ENCODE measurements at regions not wholly inside any gene's neighbourhood (a gene's known extent, or its start where the extent isn't known, plus 50 kb on each side); places are given as distances from the start of the nearest gene placed in this dataset.

DNA sequence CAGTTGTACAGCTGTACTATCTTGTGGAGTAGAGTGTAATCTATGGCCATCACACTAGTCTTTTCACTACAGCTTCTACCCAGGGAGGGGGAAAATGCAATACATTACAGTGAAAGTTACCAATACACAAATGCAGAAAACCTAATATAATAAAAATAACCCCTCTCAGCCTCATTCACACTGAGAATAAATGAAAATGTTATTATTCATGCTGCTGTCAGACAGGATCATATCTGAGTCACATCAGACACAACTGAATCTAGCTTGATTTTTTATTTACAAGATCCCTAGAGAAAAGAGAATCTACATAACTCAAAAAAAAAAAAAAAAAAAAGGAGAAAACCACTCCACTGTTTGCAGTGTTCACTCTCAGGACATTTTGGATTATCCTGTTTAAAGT, 293.9 kb upstream of the ESRRG start:
- no peak for TF ChIP-seq ZFP3 (CRISPR knock-in tag; IDR thresholded peaks at IDR 0.05)
- no peak for TF ChIP-seq TCF4 (CRISPR knock-in tag; IDR thresholded peaks at IDR 0.05; ENCODE audit: borderline replicate concordance)

Data from SK-N-SH treated with all-trans-retinoic acid at 6 μM for 48 hours (cell line).